Naive B cell (primary cell): ENCODE measurements at regions not wholly inside any gene's neighbourhood (a gene's known extent, or its start where the extent isn't known, plus 50 kb on each side); places are given as distances from the start of the nearest gene placed in this dataset.
"Not testable (repeated sequence)": the region's sequence is repeated elsewhere in the genome, so short reads cannot be mapped to it uniquely, and the experiment has no call there.

Experiments
- ATAC-seq, 2 donors: fragments of 150-1000 bp; cut with Tn5 transposase; 2 replicates each; pipeline ENCODE4 v1.10.0; 2021; ENCODE audit warnings: low read depth in 2 of 2, mild to moderate bottlenecking in 2 of 2, moderate library complexity in 2 of 2
- DNase-seq: peaks from one replicate; pipeline ENCODE4 v3.0.0; 2022
- H3K27ac Mint-ChIP-seq, 6 donors: one replicate each; pipeline ENCODE4 v1.8.0; 2020 to 2022; ENCODE audit warnings: mild to moderate bottlenecking in 6 of 6, mixed read lengths in 6 of 6, moderate library complexity in 5 of 6, inconsistent platforms in 2 of 6
- H3K27me3 Mint-ChIP-seq, 3 donors: one replicate each; pipeline ENCODE4 v1.8.0; 2021 to 2022; ENCODE audit warnings: mixed read lengths in 3 of 3, mild to moderate bottlenecking in 1 of 3
- H3K36me3 Mint-ChIP-seq, 2 donors: one replicate each; pipeline ENCODE4 v1.8.0; 2020 to 2022; ENCODE audit warnings: mixed read lengths in 2 of 2, inconsistent platforms in 1 of 2, mild to moderate bottlenecking in 1 of 2
- H3K4me1 Mint-ChIP-seq, 3 donors: one replicate each; pipeline ENCODE4 v1.8.0; 2020 to 2022; ENCODE audit warnings: mixed read lengths in 3 of 3, inconsistent platforms in 1 of 3, mild to moderate bottlenecking in 1 of 3, moderate library complexity in 1 of 3
- H3K4me3 Mint-ChIP-seq, 8 donors: one replicate each; pipeline ENCODE4 v1.8.0; 2020 to 2022; ENCODE audit warnings: mild to moderate bottlenecking in 8 of 8, mixed read lengths in 8 of 8, moderate library complexity in 8 of 8, inconsistent platforms in 2 of 8
- H3K9me3 Mint-ChIP-seq, 7 donors: one replicate each; pipeline ENCODE4 v1.8.0; 2020 to 2022; ENCODE audit warnings: mixed read lengths in 7 of 7, mild to moderate bottlenecking in 5 of 7, inconsistent platforms in 2 of 7, moderate library complexity in 1 of 7

DNA sequence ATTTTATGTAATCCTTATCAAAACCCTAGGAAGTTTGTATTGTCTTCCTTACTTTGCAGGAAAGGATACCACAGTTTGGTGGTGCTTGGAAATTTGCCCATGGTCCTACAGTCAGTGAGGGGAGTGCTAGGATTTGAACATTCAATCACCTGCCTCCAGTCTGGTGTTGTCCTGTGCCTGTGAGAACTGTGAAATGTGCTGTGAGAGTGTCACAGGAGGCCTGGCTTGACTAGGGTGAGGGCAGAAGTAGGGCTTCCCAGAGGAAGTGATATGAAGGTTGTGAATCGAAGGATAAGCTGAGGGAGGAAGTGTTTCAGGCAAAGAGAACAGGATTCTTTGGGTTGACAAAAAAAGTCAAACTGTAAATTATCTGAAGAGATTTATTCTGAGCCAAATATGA lies 424.4 kb downstream of the TMEM135 start:
- Mint-ChIP-seq H3K36me3 (no peaks in the 10 kb centered on the region), H3K4me1 (no peaks in the 10 kb centered on the region), H3K4me3 (no peak overlapping the region)

DNA sequence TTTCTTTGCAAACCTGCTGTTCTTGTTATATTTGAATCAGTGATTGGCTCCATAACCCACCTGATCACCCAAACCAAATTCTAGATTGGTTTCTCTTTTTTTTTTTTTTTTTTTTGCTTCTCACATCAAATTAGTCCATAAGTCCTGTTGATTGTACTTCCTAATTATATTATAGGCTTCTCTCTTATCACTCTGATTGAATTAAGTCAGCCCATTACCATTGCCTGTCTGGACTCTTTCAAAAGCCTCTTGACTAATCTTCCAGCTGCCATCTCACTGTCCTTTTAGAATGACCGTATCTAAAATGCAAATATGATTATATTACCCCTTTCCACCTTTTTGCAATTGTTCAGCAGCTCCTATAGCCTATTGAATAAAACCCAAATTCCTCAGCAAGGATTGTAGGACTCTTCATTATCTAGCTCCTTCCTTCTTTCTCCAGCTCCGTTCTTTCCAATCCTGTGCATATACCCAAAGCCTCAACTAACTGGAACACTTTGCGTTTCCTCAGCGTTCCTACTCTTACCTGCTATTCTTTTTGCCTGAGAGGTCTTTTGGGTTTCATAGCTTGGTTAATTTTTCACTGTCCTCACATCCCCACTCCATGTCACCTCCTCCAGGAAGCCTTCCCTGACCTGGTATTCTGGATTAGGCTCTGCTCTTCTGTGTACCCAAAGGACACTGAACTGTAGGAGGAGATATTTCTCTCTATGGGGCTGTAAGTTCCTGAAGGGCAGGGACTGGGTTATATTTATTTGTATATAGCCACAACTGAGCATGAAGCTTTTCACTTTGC lies 423.3 kb downstream of the TMEM135 start:
- no peaks in the 10 kb centered on the region for H3K27me3 Mint-ChIP-seq
- H3K4me3 Mint-ChIP-seq = no peak overlapping the region
- no peaks in the 10 kb centered on the region for H3K4me1 Mint-ChIP-seq
- DNase-seq (no peak), ATAC-seq (no peak)
- H3K9me3 Mint-ChIP-seq = peaks cover 0 to 2% (median 0%) of the 10 kb centered on the region in 7 donors
- H3K36me3 Mint-ChIP-seq = no peaks in the 10 kb centered on the region
- no peak overlapping the region for H3K27ac Mint-ChIP-seq

More for the DNA sequence above, 424.4 kb downstream of the TMEM135 start:
- Mint-ChIP-seq H3K27me3 (no peaks in the 10 kb centered on the region), H3K27ac (no peak overlapping the region), H3K9me3 (peaks cover 0 to 2% (median 0%) of the 10 kb centered on the region in 7 donors)
- DNase-seq (no peak), ATAC-seq (no peak)

DNA sequence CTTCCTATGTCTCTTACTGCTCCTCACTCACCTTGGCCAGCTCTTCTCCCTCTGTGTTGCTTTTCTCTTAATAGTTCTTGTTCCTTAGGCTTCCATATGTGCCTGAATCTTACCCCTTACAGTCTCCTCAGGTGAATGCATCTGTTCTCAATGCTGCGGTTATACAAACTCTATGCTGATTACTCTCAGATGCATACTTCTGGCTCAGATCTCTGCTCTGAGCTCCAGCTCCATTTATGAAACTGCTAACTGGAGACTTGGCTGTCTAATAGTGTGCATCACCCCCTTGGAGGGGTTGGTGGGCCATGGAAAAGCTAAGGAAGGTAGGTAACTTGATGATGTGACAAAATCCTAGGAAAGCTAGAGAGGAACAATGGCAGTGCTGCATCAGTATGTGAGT lies 422.5 kb downstream of the TMEM135 start:
- H3K36me3 Mint-ChIP-seq = no peaks in the 10 kb centered on the region
- H3K4me1 Mint-ChIP-seq = peaks cover 0 to under 1% (median 0%) of the 10 kb centered on the region in 3 donors
- H3K27me3 Mint-ChIP-seq = no peaks in the 10 kb centered on the region
- no peak overlapping the region for H3K4me3 Mint-ChIP-seq
- peaks cover 0 to 2% (median 0%) of the 10 kb centered on the region in 7 donors for H3K9me3 Mint-ChIP-seq
- no peak for DNase-seq
- no peak for ATAC-seq
- no peak overlapping the region for H3K27ac Mint-ChIP-seq

DNA sequence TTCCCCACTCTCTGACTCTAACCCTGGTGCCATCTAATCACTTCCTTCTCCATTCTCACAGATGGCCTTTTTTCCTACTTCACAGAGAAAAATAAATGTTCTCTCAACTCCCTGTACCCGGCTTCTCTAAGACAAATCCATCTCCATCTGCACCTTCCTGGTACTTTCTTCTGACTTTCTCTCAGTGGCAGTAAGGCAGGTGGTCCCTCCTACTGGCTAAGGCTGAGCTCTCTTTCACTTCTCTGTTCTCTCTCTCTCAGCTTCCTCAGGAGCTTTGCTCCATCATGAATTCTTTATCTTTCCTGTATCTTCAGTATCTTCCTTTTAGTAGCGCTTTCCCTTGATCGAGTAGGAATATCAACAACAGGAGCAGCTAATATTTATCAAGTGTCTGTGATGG lies 421.6 kb downstream of the TMEM135 start:
- ATAC-seq = no peak
- Mint-ChIP-seq H3K9me3 (peaks cover 0 to 2% (median 0%) of the 10 kb centered on the region in 7 donors), H3K27ac (no peak overlapping the region), H3K4me1 (peaks cover 0 to 6% (median 0%) of the 10 kb centered on the region in 3 donors), H3K27me3 (no peaks in the 10 kb centered on the region), H3K36me3 (no peaks in the 10 kb centered on the region), H3K4me3 (no peak overlapping the region)
- no peak for DNase-seq

DNA sequence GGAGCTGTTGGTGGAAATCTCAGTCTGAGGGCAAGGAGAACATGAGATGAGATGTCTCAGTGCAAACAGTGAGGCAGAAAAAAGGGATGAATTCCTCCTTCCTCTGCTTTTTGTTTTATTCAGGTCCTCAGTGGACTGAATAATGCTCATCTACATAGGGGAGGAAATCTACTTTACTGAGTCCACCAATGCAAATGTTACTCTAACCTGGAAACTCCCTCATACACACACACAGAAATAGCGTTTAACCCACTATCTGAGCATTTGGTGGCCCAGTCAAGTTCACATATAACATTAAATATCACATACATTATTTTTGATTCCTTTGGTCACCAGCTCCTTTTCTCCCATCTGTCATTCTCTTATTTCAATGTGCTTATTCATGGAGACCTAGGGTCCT lies 418.8 kb downstream of the TMEM135 start:
- Mint-ChIP-seq H3K9me3 (peaks cover 0 to 2% (median 0%) of the 10 kb centered on the region in 7 donors), H3K27me3 (no peaks in the 10 kb centered on the region), H3K4me1 (peaks cover 0 to 9% (median 0%) of the 10 kb centered on the region in 3 donors), H3K27ac (no peak overlapping the region), H3K36me3 (no peaks in the 10 kb centered on the region), H3K4me3 (no peak overlapping the region)
- DNase-seq (no peak), ATAC-seq (no peak)

DNA sequence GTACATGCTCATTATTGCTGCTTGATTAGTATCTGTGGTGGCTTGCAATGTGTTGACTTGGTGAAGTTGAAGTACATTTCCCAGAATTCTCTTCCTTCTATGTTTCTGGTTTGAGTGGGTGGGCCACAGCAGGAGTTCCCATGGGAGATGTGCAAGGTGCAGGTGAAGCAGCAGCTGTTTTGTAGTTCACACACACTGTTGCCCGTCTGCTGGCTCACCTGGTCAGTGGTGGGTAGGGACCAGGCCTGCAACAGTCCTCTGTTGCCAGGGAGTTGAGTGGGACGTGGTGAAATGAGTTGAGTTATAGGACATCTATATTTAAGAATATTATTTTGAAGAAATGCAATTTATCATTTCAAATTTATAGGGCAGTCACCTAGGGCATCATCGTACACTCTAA lies 417.4 kb downstream of the TMEM135 start:
- H3K36me3 Mint-ChIP-seq = no peaks in the 10 kb centered on the region
- H3K4me1 Mint-ChIP-seq = peaks cover 0 to 9% (median 0%) of the 10 kb centered on the region in 3 donors
- no peaks in the 10 kb centered on the region for H3K27me3 Mint-ChIP-seq
- H3K27ac Mint-ChIP-seq = no peak overlapping the region
- H3K4me3 Mint-ChIP-seq = peak overlapping the region in 1 of 8 donors; percentile 12
- DNase-seq (no peak), ATAC-seq (no peak)
- peaks cover 0 to 2% (median 0%) of the 10 kb centered on the region in 7 donors for H3K9me3 Mint-ChIP-seq

DNA sequence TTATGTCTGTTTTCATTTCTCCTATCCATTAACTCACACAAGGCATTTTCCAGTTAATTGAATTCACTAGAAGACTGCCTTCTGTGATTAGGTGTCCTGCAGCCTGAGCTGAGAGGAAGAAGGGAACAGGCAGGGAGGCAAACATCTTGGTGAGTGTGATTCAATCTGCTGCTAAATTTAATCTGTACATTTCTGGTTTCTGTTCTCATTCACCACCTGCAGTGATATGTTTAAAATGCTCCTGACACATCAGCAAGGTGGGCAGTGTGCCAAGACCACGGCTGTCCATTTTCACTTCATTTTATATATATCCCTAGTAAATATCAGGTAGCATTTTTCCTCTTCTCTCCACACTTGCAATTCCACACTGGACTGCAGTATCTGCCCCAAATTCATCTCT lies 416.5 kb downstream of the TMEM135 start:
- Mint-ChIP-seq H3K4me3 (no peak overlapping the region), H3K4me1 (peaks cover 0 to 9% (median 0%) of the 10 kb centered on the region in 3 donors), H3K9me3 (peaks cover 0 to 2% (median 0%) of the 10 kb centered on the region in 7 donors)

DNA sequence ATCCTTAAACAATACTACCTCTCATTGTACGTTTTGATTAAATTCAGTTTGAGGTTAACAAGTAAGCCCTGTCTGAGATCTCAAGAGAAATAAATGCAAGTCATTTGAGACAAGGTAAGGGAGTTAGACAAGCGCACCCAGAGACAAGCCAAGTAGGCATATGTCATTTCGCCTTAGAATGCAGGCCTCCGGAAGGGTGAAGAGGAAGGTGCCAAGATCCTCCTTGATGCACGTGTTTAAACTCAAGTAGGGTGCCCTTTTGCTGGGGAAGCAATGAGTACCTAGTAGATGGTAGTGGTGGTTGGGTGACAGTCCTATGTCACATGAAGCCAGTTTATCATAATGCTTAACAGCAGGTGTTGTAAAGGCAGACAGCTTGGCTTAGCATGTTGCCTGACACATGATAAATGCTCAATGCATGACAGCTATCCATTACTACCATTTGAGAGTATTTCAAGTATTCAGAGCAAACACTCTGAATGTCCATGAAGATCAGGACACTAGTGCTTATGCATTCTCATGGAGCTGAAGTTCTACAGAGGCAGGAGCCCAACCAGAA lies 415.9 kb downstream of the TMEM135 start:
- ATAC-seq (no peak), DNase-seq (no peak)
- Mint-ChIP-seq H3K4me1 (peaks cover 0 to 9% (median 0%) of the 10 kb centered on the region in 3 donors), H3K27me3 (no peaks in the 10 kb centered on the region), H3K4me3 (no peak overlapping the region), H3K27ac (no peak overlapping the region), H3K36me3 (no peaks in the 10 kb centered on the region), H3K9me3 (peaks cover 0 to 2% (median 0%) of the 10 kb centered on the region in 7 donors)

More for the DNA sequence above, 416.5 kb downstream of the TMEM135 start:
- DNase-seq = no peak
- Mint-ChIP-seq H3K27me3 (no peaks in the 10 kb centered on the region), H3K27ac (no peak overlapping the region), H3K36me3 (no peaks in the 10 kb centered on the region)
- no peak for ATAC-seq

DNA sequence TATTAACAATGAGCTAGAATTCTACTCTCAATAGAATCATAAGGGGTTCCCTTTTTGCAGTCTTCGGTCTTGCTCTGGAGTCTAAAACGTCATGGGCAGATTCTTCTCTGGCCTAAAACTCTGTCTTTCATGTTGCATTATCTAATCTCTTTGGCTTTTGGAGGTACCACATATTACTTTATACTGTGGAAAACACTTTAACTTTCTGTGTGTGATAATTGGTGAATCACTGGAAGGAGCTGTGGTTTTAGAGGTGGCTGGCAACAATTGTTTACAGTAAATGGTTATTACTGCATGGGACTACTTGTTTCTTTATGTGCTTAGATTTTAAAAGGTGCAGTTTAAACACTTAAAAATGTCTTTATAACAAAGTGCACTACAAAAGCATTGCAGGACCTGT lies 414.3 kb downstream of the TMEM135 start:
- not testable (repeated sequence) for H3K36me3 Mint-ChIP-seq, H3K27ac Mint-ChIP-seq, DNase-seq, H3K27me3 Mint-ChIP-seq, ATAC-seq, H3K9me3 Mint-ChIP-seq, H3K4me3 Mint-ChIP-seq
- peaks cover 0 to 12% (median 0%) of the 10 kb centered on the region in 3 donors for H3K4me1 Mint-ChIP-seq

DNA sequence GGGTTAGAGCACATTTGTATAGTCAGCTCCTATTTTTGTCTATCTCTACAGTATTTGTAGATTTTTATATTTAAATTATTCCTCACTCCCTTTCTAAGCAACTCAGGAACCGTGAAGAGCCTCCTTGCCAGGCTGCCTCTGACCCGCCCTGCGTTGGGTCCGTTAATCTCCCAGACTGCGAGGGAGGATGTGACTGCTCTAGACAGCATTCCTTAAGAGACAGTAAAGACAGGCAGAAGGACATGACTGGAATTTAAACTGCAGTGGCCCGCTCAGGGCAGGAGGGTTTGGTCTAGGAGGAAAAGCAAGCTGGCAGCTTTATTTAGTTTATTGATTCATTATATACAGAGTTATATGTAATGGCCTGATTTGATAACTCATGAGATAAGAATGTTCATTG lies 413.7 kb downstream of the TMEM135 start:
- Mint-ChIP-seq H3K36me3 (no peaks in the 10 kb centered on the region), H3K4me3 (no peak overlapping the region), H3K4me1 (peaks cover 0 to 12% (median 0%) of the 10 kb centered on the region in 3 donors), H3K27me3 (no peaks in the 10 kb centered on the region), H3K9me3 (peaks cover 0 to 2% (median 0%) of the 10 kb centered on the region in 7 donors), H3K27ac (peak overlapping the region in 1 of 6 donors; percentile 34)
- no peak for DNase-seq
- no peak for ATAC-seq

DNA sequence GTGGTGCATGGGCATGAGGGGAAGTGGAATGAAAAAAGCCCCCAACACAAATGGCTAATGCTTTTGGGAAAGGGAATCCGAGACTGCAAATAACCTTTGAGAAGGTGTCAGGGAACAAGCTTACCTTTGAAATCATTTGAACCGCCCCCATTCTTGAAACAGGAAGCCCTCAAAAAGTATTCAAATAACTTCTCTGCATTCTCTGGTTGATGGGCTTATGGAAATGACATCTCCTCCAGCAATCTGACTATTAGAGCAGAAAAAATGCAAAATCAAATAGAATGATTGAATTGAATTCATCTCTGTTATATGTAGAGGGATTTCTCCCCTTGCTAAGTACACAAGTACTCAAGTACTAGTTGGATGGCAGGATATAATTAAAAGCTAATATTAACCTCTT lies 409.9 kb downstream of the TMEM135 start:
- Mint-ChIP-seq H3K36me3 (no peaks in the 10 kb centered on the region), H3K27me3 (peaks cover 0 to 4% (median 0%) of the 10 kb centered on the region in 3 donors), H3K27ac (no peak overlapping the region), H3K9me3 (peaks cover 0 to 2% (median 0%) of the 10 kb centered on the region in 7 donors), H3K4me1 (peaks cover 0 to 2% (median 0%) of the 10 kb centered on the region in 3 donors), H3K4me3 (no peak overlapping the region)
- ATAC-seq = no peak
- DNase-seq = no peak

DNA sequence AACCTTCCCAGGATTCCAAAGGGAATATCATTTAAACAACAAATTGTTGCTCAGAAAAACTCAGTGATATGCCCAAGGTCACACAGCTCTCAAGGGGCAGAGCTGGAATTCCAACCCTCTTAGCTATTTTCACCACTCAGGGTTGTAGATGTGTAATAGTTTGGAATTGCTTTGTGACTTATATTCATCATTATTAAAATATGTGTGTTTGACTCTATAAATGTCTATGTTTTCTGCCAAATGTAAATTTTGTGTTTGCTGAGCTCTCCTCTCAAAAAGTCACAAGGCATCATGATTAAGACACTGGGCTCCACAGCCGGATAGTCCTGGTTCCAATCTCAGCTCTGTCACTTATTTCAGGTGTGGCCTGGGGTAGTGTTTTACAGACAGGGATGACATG lies 407.3 kb downstream of the TMEM135 start:
- DNase-seq (no peak), ATAC-seq (no peak)
- no peak overlapping the region for H3K4me3 Mint-ChIP-seq
- H3K4me1 Mint-ChIP-seq = peaks cover 0 to 2% (median 0%) of the 10 kb centered on the region in 3 donors
- peaks cover 0 to 4% (median 0%) of the 10 kb centered on the region in 3 donors for H3K27me3 Mint-ChIP-seq
- H3K9me3 Mint-ChIP-seq = peaks cover 0 to 2% (median 0%) of the 10 kb centered on the region in 7 donors
- no peak overlapping the region for H3K27ac Mint-ChIP-seq
- no peaks in the 10 kb centered on the region for H3K36me3 Mint-ChIP-seq

DNA sequence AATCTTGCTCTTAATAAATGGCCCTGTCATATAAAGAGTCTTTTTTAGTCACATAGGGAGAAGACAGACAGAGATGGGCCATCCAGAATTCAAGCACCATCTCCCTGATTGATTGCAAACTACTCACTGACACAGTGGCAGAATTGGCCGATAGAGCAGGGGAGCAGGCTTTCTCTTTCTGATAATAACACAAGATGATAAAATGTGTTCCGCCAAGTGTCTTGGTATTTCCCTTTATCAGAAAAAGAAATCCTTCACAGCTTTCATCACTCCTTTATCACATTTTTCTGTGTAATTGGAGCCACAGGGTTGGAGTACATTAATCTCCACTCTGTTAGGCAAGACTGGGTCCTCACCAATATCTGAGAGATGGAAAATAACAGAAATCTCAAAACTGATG lies 406.0 kb downstream of the TMEM135 start:
- H3K27me3 Mint-ChIP-seq = peaks cover 0 to 4% (median 0%) of the 10 kb centered on the region in 3 donors
- H3K36me3 Mint-ChIP-seq = no peaks in the 10 kb centered on the region
- ATAC-seq = no peak
- peaks cover 0 to 2% (median 0%) of the 10 kb centered on the region in 3 donors for H3K4me1 Mint-ChIP-seq
- H3K9me3 Mint-ChIP-seq = peaks cover 0 to 2% (median 0%) of the 10 kb centered on the region in 7 donors
- DNase-seq = no peak
- H3K27ac Mint-ChIP-seq = no peak overlapping the region
- H3K4me3 Mint-ChIP-seq = no peak overlapping the region
